MM.1S (cell line): ENCODE measurements at regions not wholly inside any gene's neighbourhood (a gene's known extent, or its start where the extent isn't known, plus 50 kb on each side); places are given as distances from the start of the nearest gene placed in this dataset.

Experiments used
- EZH2 ChIP-seq: fragments of 300-600 bp; sonication (generic); optimal IDR thresholded peaks from 2 replicates; pipeline ENCODE3; 2017; ENCODE audit warnings: low read depth, mild to moderate bottlenecking, antibody characterized with exemption, low read length, mixed read lengths
- EZH2phosphoT487 ChIP-seq: fragments of 300-600 bp; sonication (generic); IDR thresholded peaks from 2 replicates; pipeline ENCODE4 v1.6.1; 2018; ENCODE audit warnings: antibody characterized with exemption, low read length
- TF ChIP-seq, protein P1 (sequence below): fragments of 300-600 bp; sonication (generic); IDR thresholded peaks from 2 replicates; pipeline ENCODE4 v1.5.1; 2016; ENCODE audit warnings: antibody characterized with exemption, low read length, mixed read lengths

- TF ChIP-seq, protein P1, sequence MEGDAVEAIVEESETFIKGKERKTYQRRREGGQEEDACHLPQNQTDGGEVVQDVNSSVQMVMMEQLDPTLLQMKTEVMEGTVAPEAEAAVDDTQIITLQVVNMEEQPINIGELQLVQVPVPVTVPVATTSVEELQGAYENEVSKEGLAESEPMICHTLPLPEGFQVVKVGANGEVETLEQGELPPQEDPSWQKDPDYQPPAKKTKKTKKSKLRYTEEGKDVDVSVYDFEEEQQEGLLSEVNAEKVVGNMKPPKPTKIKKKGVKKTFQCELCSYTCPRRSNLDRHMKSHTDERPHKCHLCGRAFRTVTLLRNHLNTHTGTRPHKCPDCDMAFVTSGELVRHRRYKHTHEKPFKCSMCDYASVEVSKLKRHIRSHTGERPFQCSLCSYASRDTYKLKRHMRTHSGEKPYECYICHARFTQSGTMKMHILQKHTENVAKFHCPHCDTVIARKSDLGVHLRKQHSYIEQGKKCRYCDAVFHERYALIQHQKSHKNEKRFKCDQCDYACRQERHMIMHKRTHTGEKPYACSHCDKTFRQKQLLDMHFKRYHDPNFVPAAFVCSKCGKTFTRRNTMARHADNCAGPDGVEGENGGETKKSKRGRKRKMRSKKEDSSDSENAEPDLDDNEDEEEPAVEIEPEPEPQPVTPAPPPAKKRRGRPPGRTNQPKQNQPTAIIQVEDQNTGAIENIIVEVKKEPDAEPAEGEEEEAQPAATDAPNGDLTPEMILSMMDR, result no peak
- TF ChIP-seq EZH2 (no peak), EZH2phosphoT487 (no peak)
Measured at GRCh38 chr3:193014902-193015301, 97.2 kb upstream of the MB21D2 start.
